Body of pancreas (tissue), 4 donors: ENCODE measurements at regions not wholly inside any gene's neighbourhood (a gene's known extent, or its start where the extent isn't known, plus 50 kb on each side); places are given as distances from the start of the nearest gene placed in this dataset.

Experiments used
- ATAC-seq: fragments of 150-250 bp; one replicate; pipeline ENCODE4 v1.9.1; 2016
- DNase-seq, 4 donors: peaks; one replicate each; pipeline ENCODE4 v3.0.0-alpha.2; 2019
- H3K27ac ChIP-seq, 4 donors: fragments of 200-600 bp; sonication (generic); 1 replicate in 3 of 4; 2 replicates in 1 of 4; pipeline versions ENCODE4 v1.5.1 to v1.6.1; 2016 to 2019; ENCODE audit warnings: mild to moderate bottlenecking in 1 of 4, mixed read lengths in 1 of 4, moderate library complexity in 1 of 4
- H3K27me3 ChIP-seq, 2 donors: fragments of 200-600 bp; sonication (generic); one replicate each; pipeline ENCODE4 v1.6.0; 2016; ENCODE audit warnings: mild to moderate bottlenecking in 1 of 2
- H3K36me3 ChIP-seq, 2 donors: fragments of 200-600 bp; sonication (generic); replicated peaks in 1 of 2; 2 replicates each; pipeline ENCODE4 v1.5.1; 2016; ENCODE audit warnings: low read depth in 2 of 2; ENCODE audit not compliant: insufficient read depth in 1 of 2
- H3K4me1 ChIP-seq: fragments of 200-600 bp; sonication (generic); one replicate; pipeline ENCODE4 v1.6.0; 2016
- H3K4me3 ChIP-seq, 2 donors: fragments of 200-600 bp; sonication (generic); 1 replicate in 1 of 2; 2 replicates in 1 of 2; pipeline ENCODE4 v1.5.1; 2016 to 2019
- H3K9me3 ChIP-seq, 3 donors: fragments of 200-600 bp; sonication (generic); 1 replicate in 2 of 3; 2 replicates in 1 of 3; pipeline ENCODE4 v1.5.1; 2016
- CTCF ChIP-seq, 7 experiments: fragments of 450-650 bp in 4 of 7; fragments of 200-600 bp in 3 of 7; sonication (generic) in 3 of 7; IDR thresholded peaks; one replicate each; pipeline ENCODE4 v1.5.1; 2016 to 2019; ENCODE audit warnings: antibody characterized with exemption in 7 of 7
- POLR2A ChIP-seq, 3 donors: fragments of 450-650 bp; IDR thresholded peaks; one replicate each; pipeline ENCODE4 v1.6.1; 2016; ENCODE audit warnings: antibody characterized with exemption in 3 of 3, mild to moderate bottlenecking in 2 of 3
- WGBS, 2 donors: methylation state at CpG; one replicate each; pipeline ENCODE4 v1.1.5; 2017; 5-methylcytosine and 5-hydroxymethylcytosine counted together
- intact Hi-C: fragments of 100-400 bp; cut with DNase I; formaldehyde crosslinking; loops from one replicate; pipeline ENCODE4 v1.15.1; 2023

DNA sequence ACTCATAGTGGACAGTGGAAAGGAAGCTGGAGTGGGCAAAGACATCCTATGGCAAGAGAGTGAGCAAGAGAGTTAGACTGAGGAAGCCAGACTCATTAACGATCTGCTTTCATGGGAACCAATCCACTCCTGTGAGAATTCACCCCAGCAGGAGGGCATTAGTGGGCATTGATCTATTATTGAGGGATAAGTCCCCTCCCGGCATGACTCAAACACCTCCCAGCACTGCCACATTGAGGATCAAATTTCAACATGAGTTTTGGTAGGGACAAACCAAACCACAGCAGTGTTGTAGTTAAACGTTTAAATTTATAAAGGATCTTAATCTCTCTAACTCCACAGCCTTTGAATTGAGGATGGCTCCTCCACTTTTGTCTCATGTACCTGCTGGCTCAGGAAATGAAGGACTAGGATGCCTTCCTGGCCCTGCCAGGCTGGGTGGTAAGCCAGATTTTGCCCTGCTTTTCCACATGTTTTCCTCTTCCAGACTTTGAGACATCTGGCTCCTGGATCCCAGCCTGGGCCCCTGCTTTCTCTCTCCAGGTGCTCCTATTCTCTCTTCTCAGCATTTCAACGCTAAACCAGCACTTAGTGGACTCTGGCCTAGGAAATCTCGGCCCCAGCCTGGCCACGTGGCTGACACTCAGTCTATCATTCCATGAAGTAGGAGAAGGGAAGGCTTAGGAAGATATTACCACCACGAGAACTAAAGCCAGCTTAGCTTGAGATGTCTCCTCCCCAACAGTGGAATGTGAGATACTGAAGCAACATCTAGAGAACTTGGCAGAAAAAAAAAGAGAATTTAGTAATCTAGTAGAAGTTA, 96.5 kb upstream of the PIP4K2A start:
- ATAC-seq (no peak), DNase-seq (no peak)
- 66 to 72% methylated on average over 7 of the region's 7 CpGs for WGBS, 2 donors
- TF ChIP-seq POLR2A (IDR thresholded peaks at IDR 0.05) (no peak), CTCF (IDR thresholded peaks at IDR 0.05) (no peak)
- H3K9me3 ChIP-seq = no peaks in the 10 kb centered on the region
- no peak overlapping the region for H3K27ac ChIP-seq
- no peaks in the 10 kb centered on the region for H3K27me3 ChIP-seq
- intact Hi-C loops = no loop called here
- H3K4me1 ChIP-seq = no peaks in the 10 kb centered on the region
- no peaks in the 10 kb centered on the region for H3K36me3 ChIP-seq
- H3K4me3 ChIP-seq = no peak overlapping the region

GRCh38 chr10:22807238-22807637, 92.9 kb upstream of the PIP4K2A start:
- no peak for DNase-seq
- H3K4me1 ChIP-seq = peaks cover 5% of the 10 kb centered on the region
- TF ChIP-seq POLR2A (IDR thresholded peaks at IDR 0.05) (no peak), CTCF (IDR thresholded peaks at IDR 0.05) (no peak)
- intact Hi-C loops = no loop called here
- no peaks in the 10 kb centered on the region for H3K9me3 ChIP-seq
- H3K36me3 ChIP-seq = no peaks in the 10 kb centered on the region
- ATAC-seq = no peak
- H3K27me3 ChIP-seq = no peaks in the 10 kb centered on the region
- WGBS, 2 donors = 72 to 98% methylated on average over 4 of the region's 4 CpGs
- no peak overlapping the region for H3K27ac ChIP-seq
- H3K4me3 ChIP-seq = no peak overlapping the region

DNA sequence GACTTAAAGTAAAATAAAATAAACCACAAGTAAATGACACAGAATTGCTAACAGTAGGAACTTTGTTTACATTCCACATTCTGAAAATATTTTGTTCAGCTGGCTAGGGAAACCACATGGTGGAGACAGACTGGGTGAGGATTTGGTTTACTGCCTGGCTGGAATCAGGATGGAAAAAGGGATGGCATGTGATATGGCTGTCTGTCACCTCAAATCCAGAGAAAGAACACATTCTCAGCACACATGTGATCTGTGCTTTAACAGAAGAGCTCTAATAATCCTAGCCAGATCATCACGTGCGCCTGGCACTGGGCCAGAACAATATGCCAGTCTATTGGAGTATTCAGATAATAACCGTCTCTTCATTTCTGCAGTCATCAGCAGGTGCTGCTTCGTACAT, 90.9 kb upstream of the PIP4K2A start:
- H3K27ac ChIP-seq = no peak overlapping the region
- H3K4me3 ChIP-seq = no peak overlapping the region
- no peak for TF ChIP-seq POLR2A (IDR thresholded peaks at IDR 0.05)
- TF ChIP-seq CTCF (IDR thresholded peaks at IDR 0.05) = peak in 1 of 7 experiments; percentile 19
- intact Hi-C loops = no loop called here
- H3K4me1 ChIP-seq = peaks cover 5% of the 10 kb centered on the region
- H3K36me3 ChIP-seq = no peaks in the 10 kb centered on the region
- no peaks in the 10 kb centered on the region for H3K27me3 ChIP-seq
- H3K9me3 ChIP-seq = no peaks in the 10 kb centered on the region
- DNase-seq (peak in 3 of 4 donors; percentile 5 to 31 (median 21)), ATAC-seq (no peak)
- WGBS, 2 donors = 7 to 15% methylated on average over 4 of the region's 4 CpGs

DNA sequence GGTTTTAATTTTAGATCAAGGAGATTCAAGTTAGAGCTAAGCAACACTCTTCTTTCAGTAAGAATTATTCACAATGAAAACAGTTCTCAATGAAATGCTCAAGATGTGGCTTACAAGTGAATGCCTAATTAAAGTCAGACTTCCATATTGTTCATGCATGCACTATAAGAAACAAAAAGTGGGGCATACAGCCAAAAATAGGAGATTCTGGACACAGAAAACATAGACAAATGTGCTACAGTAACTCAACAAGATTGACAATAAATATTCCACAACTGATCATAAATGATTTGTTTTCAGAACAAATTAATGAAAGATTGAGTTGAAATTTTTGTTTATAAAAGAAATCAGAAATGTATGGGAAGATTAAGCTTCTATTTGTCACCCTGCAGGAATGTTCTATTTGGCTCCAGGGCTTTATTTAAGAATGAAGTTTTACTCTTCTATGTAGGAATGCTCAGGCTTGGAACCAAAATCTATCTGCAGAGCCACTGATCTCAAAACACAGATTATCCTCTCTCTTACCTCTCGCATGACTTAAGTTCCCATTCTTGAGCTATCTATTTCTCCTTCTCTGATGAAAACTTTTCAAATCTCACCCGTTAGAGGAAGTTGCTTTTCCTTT, 89.0 kb upstream of the PIP4K2A start:
- WGBS, 2 donors = 78% methylated on average over 2 of the region's 2 CpGs
- Histone ChIP-seq H3K4me1 (peaks cover 5% of the 10 kb centered on the region), H3K27me3 (no peaks in the 10 kb centered on the region), H3K36me3 (no peaks in the 10 kb centered on the region), H3K27ac (no peak overlapping the region), H3K9me3 (no peaks in the 10 kb centered on the region), H3K4me3 (no peak overlapping the region)
- intact Hi-C loops = no loop called here
- DNase-seq (no peak), ATAC-seq (no peak)
- TF ChIP-seq POLR2A (IDR thresholded peaks at IDR 0.05) = no peak
- no peak for TF ChIP-seq CTCF (IDR thresholded peaks at IDR 0.05)
